ENCODE measurements at regions not wholly inside any gene's neighbourhood (a gene's known extent, or its start where the extent isn't known, plus 50 kb on each side); places are given as distances from the start of the nearest gene placed in this dataset.

GRCh38 chr7:81297317-81297716 lies 378.5 kb upstream of the SEMA3C start:
- Histone ChIP-seq H4K20me1 (replicated peaks; ENCODE audit: control insufficient read depth, extremely low read depth, insufficient read depth, low read length) (no peaks in the 10 kb centered on the region), H3K36me3 (ENCODE audit: control insufficient read depth in 2 of 2, extremely low read depth in 1 of 2, insufficient read depth in 2 of 2, low read length in 2 of 2) (no peaks in the 10 kb centered on the region), H3K27ac (ENCODE audit: insufficient read depth, low read depth, low read length) (no peak overlapping the region), H3K4me3 (replicated peaks in 1 of 3; ENCODE audit: insufficient read depth in 1 of 3, low read depth in 1 of 3, low read length in 3 of 3) (no peak overlapping the region), H3K9ac (replicated peaks; ENCODE audit: extremely low read depth, insufficient read depth, low read length) (no peak overlapping the region), H3K4me2 (ENCODE audit: insufficient read depth, low read length) (no peak overlapping the region), H3K79me2 (ENCODE audit: control insufficient read depth, insufficient read depth, low read length) (no peaks in the 10 kb centered on the region), H3K9me3 (replicated peaks; ENCODE audit: control insufficient read depth, insufficient read depth, low read length) (no peaks in the 10 kb centered on the region), H2AFZ (ENCODE audit: low read depth, low read length) (no peak overlapping the region), H3K27me3 (ENCODE audit: control insufficient read depth in 2 of 2, insufficient read depth in 2 of 2, low read length in 2 of 2) (no peaks in the 10 kb centered on the region), H3K9me1 (replicated peaks; ENCODE audit: control insufficient read depth, extremely low read depth, insufficient read depth, low read length) (no peaks in the 10 kb centered on the region), H3K4me1 (ENCODE audit: control insufficient read depth, extremely low read depth, insufficient read depth, low read length) (peaks cover 20% of the 10 kb centered on the region)
- no peak for DNase-seq (ENCODE audit: low read depth, low spot score)
- intact Hi-C loops (cut with micrococcal nuclease) (no loop called here), dilution Hi-C loops (cut with MboI; ENCODE audit: extremely low pct_ligation_motif_present, low sequenced_read_pairs) (no loop called here)
- ChIA-PET CTCF (no interaction called here), POLR2A (no interaction called here)
- BruUV-seq (replicated peaks) = no TSS peak
- TF ChIP-seq MYC (IDR thresholded peaks at IDR 0.05; ENCODE audit: low read depth, low read length) (no peak), POLR2A (IDR thresholded peaks at IDR 0.05; ENCODE audit: low read depth, low read length) (no peak), JUN (IDR thresholded peaks at IDR 0.05; ENCODE audit: borderline replicate concordance, insufficient read depth, insufficient read length, low read depth) (no peak), EZH2 (IDR thresholded peaks at IDR 0.05; ENCODE audit: borderline replicate concordance, low read depth, low read length, severe bottlenecking) (no peak), MAX (IDR thresholded peaks at IDR 0.05; ENCODE audit: insufficient read depth, insufficient read length) (no peak), FOS (IDR thresholded peaks at IDR 0.05; ENCODE audit: borderline replicate concordance, insufficient read depth, low read length) (no peak), GATA2 (IDR thresholded peaks at IDR 0.05; ENCODE audit: insufficient read depth, insufficient read length, low read depth, low read length) (no peak), POLR2AphosphoS5 (IDR thresholded peaks at IDR 0.05; ENCODE audit: insufficient read depth, low read depth, low read length) (no peak)
- TF ChIP-seq, protein P1, sequence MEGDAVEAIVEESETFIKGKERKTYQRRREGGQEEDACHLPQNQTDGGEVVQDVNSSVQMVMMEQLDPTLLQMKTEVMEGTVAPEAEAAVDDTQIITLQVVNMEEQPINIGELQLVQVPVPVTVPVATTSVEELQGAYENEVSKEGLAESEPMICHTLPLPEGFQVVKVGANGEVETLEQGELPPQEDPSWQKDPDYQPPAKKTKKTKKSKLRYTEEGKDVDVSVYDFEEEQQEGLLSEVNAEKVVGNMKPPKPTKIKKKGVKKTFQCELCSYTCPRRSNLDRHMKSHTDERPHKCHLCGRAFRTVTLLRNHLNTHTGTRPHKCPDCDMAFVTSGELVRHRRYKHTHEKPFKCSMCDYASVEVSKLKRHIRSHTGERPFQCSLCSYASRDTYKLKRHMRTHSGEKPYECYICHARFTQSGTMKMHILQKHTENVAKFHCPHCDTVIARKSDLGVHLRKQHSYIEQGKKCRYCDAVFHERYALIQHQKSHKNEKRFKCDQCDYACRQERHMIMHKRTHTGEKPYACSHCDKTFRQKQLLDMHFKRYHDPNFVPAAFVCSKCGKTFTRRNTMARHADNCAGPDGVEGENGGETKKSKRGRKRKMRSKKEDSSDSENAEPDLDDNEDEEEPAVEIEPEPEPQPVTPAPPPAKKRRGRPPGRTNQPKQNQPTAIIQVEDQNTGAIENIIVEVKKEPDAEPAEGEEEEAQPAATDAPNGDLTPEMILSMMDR (IDR thresholded peaks at IDR 0.05; ENCODE audit: extremely low read depth in 1 of 2, insufficient read depth in 1 of 2, low read depth in 1 of 2, low read length in 2 of 2) = no peak
- no peak for FAIRE-seq
